Brain microvascular endothelial cell (primary cell): ENCODE measurements at regions not wholly inside any gene's neighbourhood (a gene's known extent, or its start where the extent isn't known, plus 50 kb on each side); places are given as distances from the start of the nearest gene placed in this dataset.

Experiments
- DNase-seq: peaks from one replicate; pipeline ENCODE4 v3.0.0-alpha.2; 2020
- H3K27ac ChIP-seq: fragments of 250-450 bp; sonication (Bioruptor Pico); 2 replicates; pipeline ENCODE4 v1.5.1; 2020; ENCODE audit warnings: mild to moderate bottlenecking, moderate library complexity
- H3K27me3 ChIP-seq: fragments of 250-450 bp; sonication (Bioruptor Pico); replicated peaks from 2 replicates; pipeline ENCODE4 v1.5.1; 2020; ENCODE audit warnings: mild to moderate bottlenecking
- H3K36me3 ChIP-seq: fragments of 250-450 bp; sonication (Bioruptor Pico); replicated peaks from 2 replicates; pipeline ENCODE4 v1.5.1; 2020; ENCODE audit warnings: mild to moderate bottlenecking
- H3K4me3 ChIP-seq: 2 replicates; pipeline ENCODE4 v1.5.1; 2011; ENCODE audit warnings: low read depth, mild to moderate bottlenecking, control low read depth, low read length, moderate library complexity
- CTCF ChIP-seq: IDR thresholded peaks from 2 replicates; pipeline ENCODE4 v1.5.1; 2011; ENCODE audit warnings: low read depth, mild to moderate bottlenecking, moderate library complexity, low read length, control low read depth, inconsistent platforms; ENCODE audit errors: missing control alignments
- in situ Hi-C: cut with HindIII; loops from 2 replicates; pipeline ENCODE4 v1.10.0; 2017; ENCODE audit warnings: low sequenced_read_pairs, low pct_ligation_motif_present

GRCh38 chr17:55965051-55965450 lies 188.2 kb upstream of the ANKFN1 start:
- no peak for DNase-seq
- no peak overlapping the region for H3K4me3 ChIP-seq
- no peaks in the 10 kb centered on the region for H3K27me3 ChIP-seq
- TF ChIP-seq CTCF, result no peak
- no peak overlapping the region for H3K27ac ChIP-seq
- in situ Hi-C loops, result no loop called here
- no peaks in the 10 kb centered on the region for H3K36me3 ChIP-seq

- DNase-seq, result no peak
- no peak for TF ChIP-seq CTCF
- Histone ChIP-seq H3K36me3 (no peaks in the 10 kb centered on the region), H3K27me3 (no peaks in the 10 kb centered on the region), H3K4me3 (no peak overlapping the region), H3K27ac (no peak overlapping the region)
- in situ Hi-C loops, result no loop called here
These were observed 183.5 kb upstream of the ANKFN1 start for GRCh38 chr17:55969562-55970324.

DNA sequence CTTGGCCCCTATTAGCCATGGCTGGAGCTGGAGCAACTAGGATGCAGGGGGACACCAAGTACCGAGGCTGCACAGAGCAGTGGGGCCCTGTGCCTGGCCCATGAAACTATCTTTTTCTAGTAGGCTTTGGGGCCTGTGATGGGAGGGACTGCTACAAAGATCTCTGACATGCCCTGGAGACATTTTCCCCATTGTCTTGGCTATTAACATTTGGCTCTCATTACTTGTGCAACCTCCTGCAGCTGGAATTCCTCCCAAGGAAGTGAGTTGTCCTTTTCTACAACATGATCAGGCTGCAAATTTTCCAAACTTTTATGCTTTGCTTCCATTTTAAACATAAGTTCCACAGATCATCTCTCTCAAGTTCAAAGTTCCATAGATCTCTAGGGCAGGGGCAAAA lies 174.7 kb upstream of the ANKFN1 start:
- in situ Hi-C loops, result no loop called here
- no peak for DNase-seq
- TF ChIP-seq CTCF, result no peak

GRCh38 chr17:55983096-55983495 lies 170.2 kb upstream of the ANKFN1 start:
- Histone ChIP-seq H3K27ac (no peak overlapping the region), H3K36me3 (no peaks in the 10 kb centered on the region), H3K27me3 (no peaks in the 10 kb centered on the region), H3K4me3 (no peak overlapping the region)
- no peak for TF ChIP-seq CTCF
- in situ Hi-C loops, result no loop called here
- no peak for DNase-seq

More for the DNA sequence above, 174.7 kb upstream of the ANKFN1 start:
- H3K4me3 ChIP-seq, result no peak overlapping the region
- no peak overlapping the region for H3K27ac ChIP-seq
- no peaks in the 10 kb centered on the region for H3K36me3 ChIP-seq
- H3K27me3 ChIP-seq, result no peaks in the 10 kb centered on the region

DNA sequence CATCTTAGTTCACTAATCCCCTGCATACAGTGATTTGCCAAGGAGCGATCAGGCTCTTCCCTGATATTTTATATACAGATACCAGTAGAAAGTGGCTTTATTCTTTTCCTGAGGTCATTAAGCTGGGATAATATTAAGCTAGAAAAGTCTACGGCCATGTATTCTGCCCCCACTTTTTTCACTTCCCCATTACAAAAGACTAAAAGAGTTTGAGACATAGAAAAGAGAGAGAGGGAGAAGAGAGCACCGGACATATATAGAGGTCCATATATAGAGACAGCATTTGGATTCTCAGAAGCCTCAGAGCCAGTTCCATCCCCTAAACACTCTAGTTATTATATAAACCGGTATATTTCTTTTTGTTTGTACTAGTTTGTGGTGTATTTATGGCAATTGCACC lies 166.5 kb upstream of the ANKFN1 start:
- in situ Hi-C loops, result no loop called here
- H3K36me3 ChIP-seq, result no peaks in the 10 kb centered on the region
- DNase-seq, result no peak
- H3K4me3 ChIP-seq, result no peak overlapping the region
- no peak overlapping the region for H3K27ac ChIP-seq
- no peak for TF ChIP-seq CTCF
- H3K27me3 ChIP-seq, result no peaks in the 10 kb centered on the region

DNA sequence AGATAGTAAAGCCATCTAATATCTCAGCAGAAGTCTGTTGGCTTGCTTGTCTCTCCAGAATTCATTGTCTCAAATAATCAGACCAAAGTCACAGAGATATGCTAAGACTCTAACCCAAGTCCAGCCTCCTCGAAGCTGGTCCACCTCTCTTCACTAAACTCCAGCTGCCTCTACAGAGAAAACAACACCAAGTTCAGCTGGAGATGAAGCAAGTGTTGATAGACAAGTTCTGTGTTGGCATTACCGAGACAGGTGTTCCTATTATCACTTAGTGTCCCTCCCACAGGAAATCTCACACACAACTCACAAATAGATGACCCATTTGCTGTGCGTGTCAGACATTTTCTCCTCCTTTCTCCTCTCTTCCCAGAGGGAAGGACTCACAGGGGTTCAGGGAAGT lies 164.4 kb upstream of the ANKFN1 start:
- no peak overlapping the region for H3K4me3 ChIP-seq
- no peak overlapping the region for H3K27ac ChIP-seq
- H3K27me3 ChIP-seq, result no peaks in the 10 kb centered on the region
- TF ChIP-seq CTCF, result no peak
- in situ Hi-C loops, result no loop called here
- no peak for DNase-seq
- H3K36me3 ChIP-seq, result no peaks in the 10 kb centered on the region
